ENCODE measurements at regions not wholly inside any gene's neighbourhood (a gene's known extent, or its start where the extent isn't known, plus 50 kb on each side); places are given as distances from the start of the nearest gene placed in this dataset.

GRCh38 chr3:106765342-106765741 is 611.9 kb upstream of the CCDC54 start:
- Mint-ChIP-seq H3K36me3 (ENCODE audit: low read depth, unreplicated experiment) (no peaks in the 10 kb centered on the region), H3K27ac (ENCODE audit: unreplicated experiment) (no peak overlapping the region), H3K4me3 (ENCODE audit: unreplicated experiment) (no peak overlapping the region), H3K9me3 (ENCODE audit: unreplicated experiment) (no peaks in the 10 kb centered on the region), H3K27me3 (ENCODE audit: unreplicated experiment) (no peaks in the 10 kb centered on the region), H3K4me1 (ENCODE audit: unreplicated experiment) (no peaks in the 10 kb centered on the region)
- TF ChIP-seq CTCF (IDR thresholded peaks at IDR 0.05; ENCODE audit: unreplicated experiment) = no peak
- no peak for DNase-seq (ENCODE audit: low spot score)

GRCh38 chr3:106768941-106769480 is 608.2 kb upstream of the CCDC54 start:
- no peak for TF ChIP-seq CTCF (IDR thresholded peaks at IDR 0.05; ENCODE audit: unreplicated experiment)
- DNase-seq (ENCODE audit: low spot score) = no peak
- Mint-ChIP-seq H3K36me3 (ENCODE audit: low read depth, unreplicated experiment) (no peaks in the 10 kb centered on the region), H3K4me3 (ENCODE audit: unreplicated experiment) (no peak overlapping the region), H3K4me1 (ENCODE audit: unreplicated experiment) (no peaks in the 10 kb centered on the region), H3K27me3 (ENCODE audit: unreplicated experiment) (peaks cover 2% of the 10 kb centered on the region), H3K9me3 (ENCODE audit: unreplicated experiment) (no peaks in the 10 kb centered on the region), H3K27ac (ENCODE audit: unreplicated experiment) (no peak overlapping the region)

GRCh38 chr3:106773795-106774194 is 603.4 kb upstream of the CCDC54 start:
- Mint-ChIP-seq H3K27me3 (ENCODE audit: unreplicated experiment) (peaks cover 2% of the 10 kb centered on the region), H3K27ac (ENCODE audit: unreplicated experiment) (no peak overlapping the region), H3K9me3 (ENCODE audit: unreplicated experiment) (no peaks in the 10 kb centered on the region), H3K36me3 (ENCODE audit: low read depth, unreplicated experiment) (no peaks in the 10 kb centered on the region), H3K4me3 (ENCODE audit: unreplicated experiment) (no peak overlapping the region), H3K4me1 (ENCODE audit: unreplicated experiment) (no peaks in the 10 kb centered on the region)
- no peak for TF ChIP-seq CTCF (IDR thresholded peaks at IDR 0.05; ENCODE audit: unreplicated experiment)
- DNase-seq (ENCODE audit: low spot score) = no peak

GRCh38 chr3:106783231-106783630 is 594.0 kb upstream of the CCDC54 start:
- no peak for DNase-seq (ENCODE audit: low spot score)
- Mint-ChIP-seq H3K4me3 (ENCODE audit: unreplicated experiment) (no peak overlapping the region), H3K9me3 (ENCODE audit: unreplicated experiment) (no peaks in the 10 kb centered on the region), H3K4me1 (ENCODE audit: unreplicated experiment) (no peaks in the 10 kb centered on the region), H3K27ac (ENCODE audit: unreplicated experiment) (no peak overlapping the region), H3K27me3 (ENCODE audit: unreplicated experiment) (no peaks in the 10 kb centered on the region), H3K36me3 (ENCODE audit: low read depth, unreplicated experiment) (no peaks in the 10 kb centered on the region)
- TF ChIP-seq CTCF (IDR thresholded peaks at IDR 0.05; ENCODE audit: unreplicated experiment) = no peak

- Mint-ChIP-seq H3K27me3 (ENCODE audit: unreplicated experiment) (no peaks in the 10 kb centered on the region), H3K4me1 (ENCODE audit: unreplicated experiment) (no peaks in the 10 kb centered on the region), H3K27ac (ENCODE audit: unreplicated experiment) (no peak overlapping the region), H3K4me3 (ENCODE audit: unreplicated experiment) (no peak overlapping the region), H3K36me3 (ENCODE audit: low read depth, unreplicated experiment) (no peaks in the 10 kb centered on the region), H3K9me3 (ENCODE audit: unreplicated experiment) (no peaks in the 10 kb centered on the region)
- TF ChIP-seq CTCF (IDR thresholded peaks at IDR 0.05; ENCODE audit: unreplicated experiment) = no peak
- DNase-seq (ENCODE audit: low spot score) = no peak
Measured at GRCh38 chr3:106789276-106789675, 588.0 kb upstream of the CCDC54 start.

Measured in endothelial cell (in vitro differentiated cells).